RWPE1 (cell line): ENCODE measurements at regions not wholly inside any gene's neighbourhood (a gene's known extent, or its start where the extent isn't known, plus 50 kb on each side); places are given as distances from the start of the nearest gene placed in this dataset.

ENCODE experiments used
- CTCF ChIA-PET: fragments of 350-600 bp; sonication (Branson Sonifier 250); formaldehyde crosslinking; extraction: SDS; loops from one replicate; lab custom pipeline; 2021; lab: Yijun Ruan, JAX
- POLR2A ChIA-PET: fragments of 400-600 bp; formaldehyde crosslinking; extraction: SDS; loops from one replicate; lab custom pipeline; 2020; ENCODE audit warnings: antibody characterized with exemption; ENCODE audit not compliant: low non-redundant PET; lab: Yijun Ruan, JAX
- DNase-seq: peaks from one replicate; pipeline ENCODE4 v3.0.0; 2012; ENCODE audit warnings: low spot score
- H3K27ac ChIP-seq: fragments of 450-650 bp; 2 replicates; pipeline ENCODE4 v1.5.1; 2017
- CTCF ChIP-seq: fragments of 450-650 bp; conservative IDR thresholded peaks from 2 replicates; pipeline ENCODE4 v1.5.1; 2017; ENCODE audit warnings: low read depth, mild to moderate bottlenecking

GRCh38 chr9:99722877-99723276, 98.8 kb upstream of the NR4A3 start:
- CTCF ChIA-PET = no interaction called here
- POLR2A ChIA-PET = no interaction called here
- no peak overlapping the region for H3K27ac ChIP-seq
- TF ChIP-seq CTCF = no peak
- DNase-seq = no peak

DNA sequence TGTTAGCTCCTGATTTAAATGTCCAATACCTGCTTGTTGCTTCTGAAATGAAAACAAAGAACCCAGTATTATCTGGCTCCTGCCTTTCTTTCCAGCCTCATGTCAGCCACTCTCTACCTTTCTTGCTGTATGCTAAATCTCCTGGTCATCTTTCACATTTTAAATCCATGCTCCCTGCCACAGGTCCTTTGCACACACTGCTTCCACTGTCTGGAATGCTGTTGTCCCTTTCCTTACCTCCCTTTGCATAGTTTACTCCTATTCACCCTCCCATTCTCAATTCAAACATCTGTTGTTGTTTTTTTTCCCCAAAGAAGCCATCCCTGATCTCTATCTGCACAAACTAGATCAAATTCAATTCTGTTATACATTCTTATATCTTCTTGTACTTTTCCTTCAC, 97.0 kb upstream of the NR4A3 start:
- H3K27ac ChIP-seq = no peak overlapping the region
- CTCF ChIA-PET = interaction anchor here (0.6 kb wide), 1 partner anchor 713 kb away, joined by 3 read pairs; no protein-coding TSS in a partner anchor
- POLR2A ChIA-PET = no interaction called here
- TF ChIP-seq CTCF = no peak
- DNase-seq = no peak

DNA sequence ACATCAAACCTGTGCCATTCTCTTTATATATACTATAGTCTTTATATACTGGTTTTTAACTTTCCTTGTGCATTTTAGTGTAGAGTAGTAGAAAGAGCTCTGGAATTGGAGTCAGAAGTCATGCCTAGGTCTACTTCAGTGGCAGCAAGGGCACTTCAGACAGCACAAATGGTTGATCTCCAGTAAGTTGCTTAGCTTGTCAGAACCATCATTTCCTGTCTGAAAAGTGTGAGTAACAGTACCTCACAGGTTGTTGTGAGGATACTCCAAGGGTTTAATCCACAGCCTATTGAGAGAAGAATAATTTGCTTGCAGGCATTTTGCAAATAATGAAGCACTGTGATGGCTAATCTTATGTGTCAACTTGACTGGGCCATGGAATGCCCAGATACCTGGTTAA, 95.8 kb upstream of the NR4A3 start:
- no peak for DNase-seq
- ChIA-PET POLR2A (no interaction called here), CTCF (no interaction called here)
- no peak overlapping the region for H3K27ac ChIP-seq
- TF ChIP-seq CTCF = no peak

GRCh38 chr9:99726758-99727157, 94.9 kb upstream of the NR4A3 start:
- TF ChIP-seq CTCF = no peak
- ChIA-PET POLR2A (no interaction called here), CTCF (interaction anchor here (0.6 kb wide), 1 partner anchor 152 kb away, joined by 4 read pairs; no protein-coding TSS in a partner anchor)
- H3K27ac ChIP-seq = no peak overlapping the region
- no peak for DNase-seq

DNA sequence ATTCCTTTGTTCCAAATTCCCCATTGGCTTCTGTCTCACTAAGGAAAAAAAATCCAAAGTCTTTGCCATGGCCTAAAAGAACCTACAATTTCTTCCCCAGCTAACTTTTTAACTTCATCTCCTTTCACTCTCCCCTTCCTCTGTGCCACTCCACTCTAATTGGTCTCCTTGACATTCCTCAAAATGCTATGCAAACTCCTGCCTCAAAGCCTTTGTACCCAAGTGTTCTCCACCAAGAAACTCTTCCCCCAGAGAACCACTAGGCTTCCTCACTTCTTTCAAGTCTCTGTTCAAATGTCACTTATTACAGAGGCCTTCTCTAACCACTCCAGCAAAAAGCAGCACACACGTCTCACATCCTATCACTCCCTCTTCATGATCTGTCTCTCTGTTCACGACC, 91.6 kb upstream of the NR4A3 start:
- H3K27ac ChIP-seq = no peak overlapping the region
- DNase-seq = no peak
- ChIA-PET POLR2A (no interaction called here), CTCF (interaction anchor here (0.8 kb wide), 1 partner anchor 374 kb away, joined by 3 read pairs; no protein-coding TSS in a partner anchor)
- no peak for TF ChIP-seq CTCF

- ChIA-PET POLR2A (no interaction called here), CTCF (interaction anchor here (0.6 kb wide), 2 partner anchors 475 to 666 kb away, joined by 4 to 7 read pairs; no protein-coding TSS in a partner anchor)
- no peak overlapping the region for H3K27ac ChIP-seq
- TF ChIP-seq CTCF = no peak
- no peak for DNase-seq
Measured at GRCh38 chr9:99731950-99732349, 89.7 kb upstream of the NR4A3 start.
